Astrocyte (in vitro differentiated cells and primary cell): ENCODE measurements at regions not wholly inside any gene's neighbourhood (a gene's known extent, or its start where the extent isn't known, plus 50 kb on each side); places are given as distances from the start of the nearest gene placed in this dataset.
"Not testable (repeated sequence)": the region's sequence is repeated elsewhere in the genome, so short reads cannot be mapped to it uniquely, and the experiment has no call there.

Experiments
- CTCF ChIP-seq: IDR thresholded peaks from 2 replicates; pipeline ENCODE4 v1.5.1; 2011; ENCODE audit warnings: low read depth, mild to moderate bottlenecking, inconsistent platforms, low read length, moderate library complexity; ENCODE audit not compliant: insufficient read depth
- EZH2 ChIP-seq: IDR thresholded peaks from 2 replicates; pipeline ENCODE4 v1.6.1; 2012; ENCODE audit warnings: mild to moderate bottlenecking, low read length, inconsistent platforms; ENCODE audit not compliant: insufficient read depth

- TF ChIP-seq CTCF, EZH2: not testable (repeated sequence)
These were observed 51.1 kb upstream of the CLVS2 start for GRCh38 chr6:122944936-122945335.
